HG03095 (cell line): ENCODE measurements at regions not wholly inside any gene's neighbourhood (a gene's known extent, or its start where the extent isn't known, plus 50 kb on each side); places are given as distances from the start of the nearest gene placed in this dataset.

Experiments
- ATAC-seq: cut with Tn5 transposase; IDR thresholded peaks from one replicate; pipeline ENCODE4 v1.9.1; 2021; ENCODE audit warnings: moderate library complexity; ENCODE audit not compliant: unreplicated experiment

GRCh38 chr18:68532328-68532885 is 182.5 kb downstream of the TMX3 start:
- no peak for ATAC-seq

GRCh38 chr18:68525091-68525490 is 189.8 kb downstream of the TMX3 start:
- no peak for ATAC-seq

- peak; percentile 54 for ATAC-seq
Observed at GRCh38 chr18:68520406-68521075, 194.4 kb downstream of the TMX3 start.

GRCh38 chr18:68519336-68519735 is 195.6 kb downstream of the TMX3 start:
- no peak for ATAC-seq

GRCh38 chr18:68509902-68510301 is 205.0 kb downstream of the TMX3 start:
- ATAC-seq, result no peak

- no peak for ATAC-seq
Observed at GRCh38 chr18:68507781-68508180, 207.1 kb downstream of the TMX3 start.

GRCh38 chr18:68505178-68505574 is 209.7 kb downstream of the TMX3 start:
- no peak for ATAC-seq

GRCh38 chr18:68504441-68505177 is 210.3 kb downstream of the TMX3 start:
- no peak for ATAC-seq

- no peak for ATAC-seq
Observed at GRCh38 chr18:68500556-68500955, 214.4 kb downstream of the TMX3 start.

- no peak for ATAC-seq
Observed at GRCh38 chr18:68499141-68499540, 215.8 kb downstream of the TMX3 start.

- no peak for ATAC-seq
Observed at GRCh38 chr18:68498636-68499035, 216.3 kb downstream of the TMX3 start.

GRCh38 chr18:68498185-68498584 is 216.7 kb downstream of the TMX3 start:
- no peak for ATAC-seq

- no peak for ATAC-seq
Observed at GRCh38 chr18:68494802-68495581, 219.9 kb downstream of the TMX3 start.

- ATAC-seq, result no peak
Observed at GRCh38 chr18:68489013-68489792, 225.7 kb downstream of the TMX3 start.

GRCh38 chr18:68484241-68484640 is 230.7 kb downstream of the TMX3 start:
- no peak for ATAC-seq

GRCh38 chr18:68482815-68483214 is 232.1 kb downstream of the TMX3 start:
- no peak for ATAC-seq

GRCh38 chr18:68480196-68480595 is 234.7 kb downstream of the TMX3 start:
- no peak for ATAC-seq

- no peak for ATAC-seq
Observed at GRCh38 chr18:68478246-68478645, 236.7 kb downstream of the TMX3 start.

GRCh38 chr18:68475883-68476282 is 239.0 kb downstream of the TMX3 start:
- ATAC-seq, result no peak

- ATAC-seq, result no peak
Observed at GRCh38 chr18:68472701-68473295, 242.1 kb downstream of the TMX3 start.
